HG03159 (cell line): ENCODE measurements at regions not wholly inside any gene's neighbourhood (a gene's known extent, or its start where the extent isn't known, plus 50 kb on each side); places are given as distances from the start of the nearest gene placed in this dataset.
"Not testable (repeated sequence)": the region's sequence is repeated elsewhere in the genome, so short reads cannot be mapped to it uniquely, and the experiment has no call there.

Source experiments
- ATAC-seq: cut with Tn5 transposase; IDR thresholded peaks from one replicate; pipeline ENCODE4 v1.9.1; 2021; ENCODE audit warnings: mild to moderate bottlenecking, moderate library complexity; ENCODE audit not compliant: unreplicated experiment

DNA sequence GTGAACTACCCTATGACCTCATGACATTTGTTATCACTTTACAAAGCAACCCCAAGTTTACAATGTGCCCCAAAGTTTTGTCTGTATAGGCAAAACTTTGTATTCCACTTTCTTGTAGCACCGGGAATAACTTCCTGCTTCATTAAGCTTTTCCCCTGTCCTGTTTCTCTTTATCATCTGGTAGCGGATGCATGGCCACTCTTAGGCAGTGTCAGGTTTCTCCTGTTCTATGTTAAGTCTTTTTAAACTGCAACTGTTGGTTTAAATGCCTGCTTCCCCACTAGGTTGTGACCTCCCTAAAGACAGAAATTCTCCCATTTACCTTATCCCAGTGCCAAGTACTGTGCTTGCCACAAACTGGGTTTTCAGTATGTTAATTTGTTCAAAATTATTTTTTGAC lies 433.6 kb upstream of the DPH6 start:
- ATAC-seq, result no peak

DNA sequence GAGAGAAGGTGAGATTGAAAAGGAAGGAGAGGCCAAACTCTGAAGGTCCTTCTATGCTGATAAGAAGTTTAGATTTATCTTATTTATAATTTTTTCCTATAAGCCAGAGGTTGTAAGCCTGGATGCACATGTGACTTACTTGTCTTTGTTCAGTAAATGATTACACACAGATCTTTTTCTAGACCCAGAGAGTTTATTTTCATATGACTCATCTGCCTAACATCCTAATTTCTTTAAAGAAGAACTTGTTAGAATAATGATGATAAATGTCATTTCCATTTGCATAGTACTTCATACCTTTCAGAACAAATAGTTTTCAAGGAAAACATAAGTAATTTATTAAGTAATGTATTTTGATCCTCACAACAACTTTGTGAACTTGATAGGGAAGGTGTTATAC lies 434.8 kb upstream of the DPH6 start:
- ATAC-seq, result no peak

DNA sequence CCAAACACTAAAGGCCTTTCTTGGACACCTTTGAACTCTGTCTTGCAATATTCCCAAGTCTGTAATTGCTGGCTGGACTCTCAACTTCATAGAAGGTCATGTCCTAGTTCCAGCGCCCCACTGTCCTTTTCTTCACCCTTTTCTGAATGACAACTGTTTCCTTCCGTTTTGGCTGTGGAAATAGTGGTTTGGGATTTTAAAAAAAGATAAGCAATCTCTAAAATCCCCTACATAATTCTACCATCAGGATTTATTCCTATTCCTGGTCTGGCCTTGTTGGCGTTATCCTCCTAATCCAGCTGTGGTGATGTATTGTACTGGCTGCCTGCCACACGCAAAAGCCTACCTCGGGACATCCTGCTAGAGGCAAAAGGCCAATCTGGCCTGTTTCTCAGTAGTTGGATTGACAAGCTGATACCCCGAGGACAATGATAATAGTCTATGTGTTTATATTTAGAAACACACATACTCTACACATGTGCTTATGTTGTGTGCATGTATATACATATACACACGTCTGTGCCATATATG lies 440.3 kb upstream of the DPH6 start:
- no peak for ATAC-seq

DNA sequence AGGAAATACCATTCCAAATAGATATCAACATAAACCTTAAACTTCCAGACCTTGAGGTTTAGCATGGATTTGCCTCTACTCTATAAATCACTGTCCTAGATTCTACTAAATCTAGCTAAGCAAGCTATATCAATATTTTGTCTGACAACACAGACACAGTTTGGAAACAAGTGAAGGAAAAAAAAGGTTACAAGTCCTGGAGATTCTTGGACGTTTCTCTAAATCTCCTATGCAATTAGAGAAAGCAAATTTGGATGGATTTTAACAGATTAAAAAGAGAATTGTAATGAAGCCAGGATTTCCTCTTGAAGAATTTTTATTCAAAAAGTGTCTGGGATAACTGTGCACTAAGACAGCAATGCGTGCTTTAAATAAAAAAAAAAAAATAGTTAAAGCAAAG lies 441.1 kb upstream of the DPH6 start:
- no peak for ATAC-seq

DNA sequence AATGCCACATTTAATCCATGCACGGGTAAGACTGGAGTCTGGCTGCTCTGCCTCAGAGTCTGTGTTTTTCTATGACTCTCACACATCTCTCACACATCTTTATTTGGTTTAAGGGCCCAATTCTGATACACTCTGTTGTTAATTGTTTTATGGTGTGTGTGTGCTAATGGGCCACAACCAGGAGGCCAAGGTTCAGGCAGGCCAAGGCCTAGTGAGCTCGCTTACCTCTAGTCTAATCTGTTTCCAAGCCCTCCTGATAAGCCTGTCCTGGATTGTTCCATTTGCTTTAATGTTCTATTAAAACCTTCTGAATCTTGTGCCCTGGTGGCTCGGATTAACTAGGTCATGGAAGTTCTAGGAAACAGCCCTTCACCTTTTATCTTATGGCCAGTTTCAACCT lies 445.4 kb upstream of the DPH6 start:
- ATAC-seq, result no peak

DNA sequence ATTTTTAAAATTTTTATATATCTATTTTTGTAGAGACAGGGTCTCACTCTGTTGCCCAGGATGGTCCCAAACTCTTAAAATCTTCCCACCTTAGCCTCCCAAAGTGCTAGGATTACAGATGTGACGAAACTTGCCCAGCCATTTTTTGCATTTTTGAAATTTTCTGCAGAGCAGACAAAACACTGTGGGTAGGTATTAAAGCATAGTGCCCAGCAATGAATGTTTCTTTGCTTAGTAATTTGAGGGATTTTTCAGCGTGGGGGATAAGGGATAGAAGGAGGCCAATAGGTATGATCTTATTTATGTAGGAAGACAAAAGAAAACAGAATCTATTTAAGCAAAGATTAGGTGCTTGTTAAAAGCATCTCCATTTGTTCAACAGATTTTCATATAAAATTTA lies 446.8 kb upstream of the DPH6 start:
- no peak for ATAC-seq

DNA sequence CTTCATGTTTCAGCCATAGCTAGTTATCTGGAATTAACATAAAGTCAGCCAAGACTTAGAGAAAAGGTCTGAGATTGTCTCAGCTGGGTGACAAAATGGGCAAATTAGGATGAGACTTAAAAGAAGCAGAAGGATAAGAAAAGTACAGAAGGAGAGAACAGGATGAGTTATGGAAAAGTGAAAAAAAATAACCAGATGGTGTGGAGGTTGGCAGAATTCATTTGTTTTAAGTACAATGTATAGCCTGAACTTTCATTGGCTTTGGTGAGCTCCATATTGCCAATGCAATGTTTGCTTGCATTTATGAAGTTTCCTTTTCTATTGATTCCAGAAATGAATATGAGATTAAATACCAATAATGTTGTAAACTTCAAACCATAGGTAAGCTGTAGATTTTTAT lies 447.2 kb upstream of the DPH6 start:
- no peak for ATAC-seq

DNA sequence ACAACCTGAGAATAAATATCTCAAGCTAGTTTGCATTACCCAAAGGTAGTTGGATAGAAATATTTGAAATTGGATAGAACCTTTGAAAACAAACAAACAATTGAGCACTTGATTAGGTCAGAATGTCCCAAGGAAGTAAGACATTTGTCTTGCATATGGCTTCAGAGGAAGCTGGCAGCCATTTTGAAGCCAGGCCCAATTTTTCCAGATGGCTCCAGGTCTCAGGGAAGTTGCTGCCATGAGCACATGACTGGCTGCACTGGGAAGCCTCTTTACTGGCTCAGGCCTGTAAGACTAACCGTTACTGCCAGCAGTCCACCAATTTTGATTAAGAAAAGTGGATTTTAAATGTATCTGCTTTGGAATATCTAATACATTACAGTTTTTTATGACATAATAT lies 448.9 kb upstream of the DPH6 start:
- ATAC-seq, result no peak

DNA sequence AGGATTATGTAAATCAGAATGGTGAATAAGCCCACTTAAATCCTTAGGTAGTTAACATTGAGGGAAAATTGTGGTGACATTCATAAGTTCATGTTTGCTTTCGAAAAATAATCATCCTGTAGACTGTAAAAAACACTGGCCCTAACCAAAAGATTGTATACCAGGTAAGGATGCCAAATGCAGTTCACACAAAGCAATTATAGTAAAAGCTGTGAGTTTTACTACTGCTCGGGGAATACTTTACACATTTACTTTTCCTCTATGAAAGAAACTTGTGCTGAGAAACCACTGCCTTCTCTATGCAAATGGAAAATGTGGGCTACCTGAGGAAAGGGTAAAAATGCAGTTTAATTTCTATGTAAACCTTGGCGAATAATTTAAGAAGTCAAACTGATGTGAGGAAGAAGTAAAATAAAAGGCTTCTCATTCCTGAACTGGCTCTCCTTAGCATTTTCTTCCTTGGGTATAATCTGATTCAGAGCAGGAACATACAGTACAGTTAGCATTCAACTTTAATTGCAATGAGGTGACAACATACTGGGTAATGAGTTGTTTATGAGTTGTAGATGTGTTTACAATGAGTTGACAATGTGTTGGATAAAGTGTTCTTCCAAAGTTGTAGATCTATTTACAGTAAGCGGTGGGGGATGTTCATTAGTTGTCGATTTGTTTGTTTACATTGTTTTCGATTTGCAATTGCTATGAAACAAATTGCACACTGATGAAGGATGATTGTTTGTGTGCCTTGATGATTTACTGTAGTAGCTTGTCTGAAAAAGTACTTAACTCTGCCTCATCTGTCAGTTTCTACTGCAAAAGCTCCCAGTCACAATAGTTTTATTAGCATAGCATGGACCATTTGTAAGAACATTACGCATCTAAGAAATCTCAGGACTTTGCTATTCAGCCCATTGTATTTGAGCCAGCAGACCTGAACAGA lies 453.0 kb upstream of the DPH6 start:
- ATAC-seq, result no peak

DNA sequence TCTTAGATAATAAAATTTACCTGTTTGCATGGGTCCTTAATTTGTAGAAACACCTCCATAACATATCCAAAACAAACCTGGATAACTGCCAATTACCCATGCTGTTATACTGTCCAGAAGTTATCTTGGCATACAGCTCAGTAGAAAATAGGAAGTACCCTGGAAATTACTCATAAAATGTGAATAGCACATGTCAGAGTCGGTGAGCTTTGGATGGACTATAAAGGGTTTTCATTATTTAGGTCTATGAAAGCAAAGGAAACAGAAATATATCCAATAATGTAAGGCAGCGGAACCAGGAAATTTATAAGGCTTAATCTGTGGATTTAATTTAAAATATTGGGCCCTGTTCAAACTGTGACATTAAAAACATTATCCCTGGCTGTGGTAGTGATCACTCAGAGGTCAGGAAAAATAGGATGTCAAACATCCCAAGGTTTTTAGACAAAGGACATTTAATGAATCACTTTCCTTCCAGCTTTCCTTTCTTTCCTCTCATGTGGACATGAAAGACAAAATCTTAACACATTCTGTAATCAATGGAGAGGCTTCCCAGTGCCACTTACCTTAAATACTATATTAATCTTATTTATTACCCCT lies 459.0 kb upstream of the DPH6 start:
- no peak for ATAC-seq

DNA sequence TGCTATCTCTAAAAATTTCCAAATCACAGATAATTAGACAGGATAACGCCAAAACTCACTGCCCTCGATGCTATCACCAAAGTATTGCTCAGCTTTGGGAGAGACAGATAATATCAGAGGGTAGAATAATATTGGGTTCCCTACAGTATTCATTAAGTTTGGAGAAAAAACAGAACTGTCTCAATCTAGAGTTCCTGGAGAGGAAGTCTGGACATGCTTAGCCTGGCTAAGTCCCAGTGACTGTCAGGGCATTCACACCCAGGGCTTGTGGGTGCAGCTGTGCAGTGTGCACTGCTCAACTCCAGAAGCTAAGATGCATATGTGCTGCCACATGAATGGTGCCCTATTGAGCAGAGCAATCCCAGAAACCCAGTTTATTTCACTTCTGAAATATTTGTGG lies 459.6 kb upstream of the DPH6 start:
- ATAC-seq, result no peak

DNA sequence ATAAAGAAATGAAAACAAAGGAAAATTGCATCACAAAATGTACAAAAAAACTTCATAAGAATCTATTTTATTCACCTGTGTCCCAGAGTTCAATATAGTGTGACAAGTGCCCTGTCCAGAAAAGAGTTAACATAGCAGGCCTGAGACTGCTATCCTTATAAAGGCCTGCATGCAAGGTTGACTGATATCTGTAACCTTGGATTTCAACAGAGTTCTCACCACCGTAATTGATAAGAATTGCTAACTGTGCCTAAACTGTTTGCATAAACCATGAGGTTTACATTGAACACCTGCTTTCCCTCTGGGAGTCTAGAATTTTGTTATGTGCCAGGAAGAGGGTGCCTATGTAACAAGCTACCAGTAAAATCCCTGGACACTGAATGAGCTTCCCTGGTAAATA lies 461.7 kb upstream of the DPH6 start:
- ATAC-seq, result no peak

DNA sequence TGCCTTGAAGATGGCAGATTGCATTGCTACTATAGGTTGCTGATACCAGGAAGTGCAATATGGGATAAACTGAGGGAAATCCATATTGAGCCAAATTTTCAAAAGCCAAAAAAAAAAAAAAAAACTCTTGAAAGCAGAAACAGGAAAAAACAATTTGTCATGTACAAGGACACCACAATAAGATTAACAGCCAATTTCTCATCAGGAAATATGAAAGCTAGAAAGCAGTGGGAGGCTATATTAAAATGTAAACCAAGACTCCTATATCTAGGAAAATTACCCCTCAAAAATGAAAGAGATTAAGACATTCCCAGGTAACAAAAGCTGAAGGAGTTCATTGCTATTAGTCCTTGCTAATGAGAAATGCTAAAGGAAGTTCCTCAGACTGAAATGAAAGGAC lies 462.8 kb upstream of the DPH6 start:
- ATAC-seq, result no peak

DNA sequence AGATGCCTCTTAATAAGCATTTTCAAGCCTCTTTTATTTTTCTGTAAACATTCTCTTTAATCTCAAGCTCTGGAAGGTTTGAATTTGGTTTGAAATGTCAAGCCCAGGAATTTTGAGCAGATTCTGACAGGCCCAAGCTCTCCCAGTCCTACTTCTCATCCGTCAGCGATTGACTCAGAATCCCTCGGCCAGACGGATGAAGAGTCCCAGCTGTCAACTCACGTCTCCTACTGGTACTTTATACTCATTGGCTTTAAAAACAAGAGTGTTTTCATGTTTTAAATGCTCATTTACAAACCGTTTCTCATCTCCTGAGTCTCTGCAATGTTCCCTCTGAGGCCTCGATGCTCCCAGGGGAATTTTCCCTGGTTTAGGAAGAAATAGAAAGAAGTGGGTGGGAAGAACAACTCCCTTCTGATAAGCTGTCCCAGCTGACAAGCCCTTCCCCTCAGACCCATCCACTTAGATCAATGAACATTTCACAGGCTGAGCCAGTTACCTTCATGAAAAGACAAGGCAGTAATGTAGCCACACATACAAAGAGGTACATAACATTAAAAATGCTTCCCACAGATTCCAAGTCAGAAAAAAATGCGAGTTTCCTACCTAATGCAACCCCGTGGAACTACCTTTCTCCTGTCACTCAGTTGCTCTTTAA lies 478.2 kb upstream of the DPH6 start:
- ATAC-seq, result no peak

DNA sequence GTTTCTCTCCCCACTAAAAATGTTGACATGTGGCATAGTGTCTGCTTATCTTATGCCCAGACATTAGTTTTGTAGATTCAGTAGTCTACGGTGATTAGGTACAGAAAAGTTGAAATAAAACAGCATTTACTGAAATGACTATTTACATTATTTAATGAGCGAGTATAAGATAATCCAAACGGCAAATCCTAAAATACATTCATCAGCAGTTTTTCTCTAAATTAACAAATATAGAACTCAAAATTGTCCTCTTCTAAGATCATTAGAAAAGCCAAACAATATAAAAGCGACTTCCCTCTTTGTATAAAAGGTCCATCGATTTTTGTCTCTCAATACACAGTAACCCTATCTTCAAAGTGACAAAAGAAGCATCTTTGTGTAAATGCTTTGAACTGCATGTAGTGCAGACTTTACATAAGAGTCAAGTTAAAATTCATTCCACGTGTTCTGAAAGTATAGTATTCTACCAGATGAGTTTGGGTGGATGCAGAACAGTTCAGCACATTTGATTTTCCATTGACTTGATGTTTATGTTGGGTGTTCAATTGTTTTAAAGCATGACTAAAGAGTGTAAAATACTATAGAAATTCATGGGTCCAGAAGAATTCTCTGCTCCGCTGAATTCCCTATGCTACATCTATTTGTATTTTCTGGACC lies 480.8 kb upstream of the DPH6 start:
- ATAC-seq, result no peak

DNA sequence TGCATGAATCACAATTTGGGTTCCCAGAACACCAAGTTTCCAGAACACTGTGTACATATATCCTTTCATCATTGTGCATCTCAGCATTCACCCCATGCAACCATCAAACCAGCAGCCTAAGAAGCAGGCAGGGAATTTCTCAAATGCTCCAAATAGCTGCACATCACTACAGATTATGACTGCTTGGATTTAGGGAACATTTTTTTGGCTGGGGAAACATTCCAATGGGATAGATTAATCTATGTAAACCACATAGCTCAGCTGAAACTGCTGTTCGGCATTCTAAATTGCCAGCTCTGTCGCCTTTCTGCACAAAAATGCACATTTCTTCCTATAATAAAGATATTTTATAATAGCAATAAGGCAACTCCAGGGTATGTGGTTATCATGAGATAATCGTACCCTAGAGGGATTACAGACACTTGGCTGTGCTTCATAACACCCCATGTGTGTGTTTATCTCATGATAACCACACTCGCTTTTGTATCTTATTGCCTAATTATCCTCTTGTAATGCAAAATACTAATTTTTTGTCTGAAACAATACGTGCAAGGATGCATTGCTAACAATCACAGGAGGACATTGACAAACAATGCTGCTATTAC lies 483.7 kb upstream of the DPH6 start:
- ATAC-seq, result no peak

DNA sequence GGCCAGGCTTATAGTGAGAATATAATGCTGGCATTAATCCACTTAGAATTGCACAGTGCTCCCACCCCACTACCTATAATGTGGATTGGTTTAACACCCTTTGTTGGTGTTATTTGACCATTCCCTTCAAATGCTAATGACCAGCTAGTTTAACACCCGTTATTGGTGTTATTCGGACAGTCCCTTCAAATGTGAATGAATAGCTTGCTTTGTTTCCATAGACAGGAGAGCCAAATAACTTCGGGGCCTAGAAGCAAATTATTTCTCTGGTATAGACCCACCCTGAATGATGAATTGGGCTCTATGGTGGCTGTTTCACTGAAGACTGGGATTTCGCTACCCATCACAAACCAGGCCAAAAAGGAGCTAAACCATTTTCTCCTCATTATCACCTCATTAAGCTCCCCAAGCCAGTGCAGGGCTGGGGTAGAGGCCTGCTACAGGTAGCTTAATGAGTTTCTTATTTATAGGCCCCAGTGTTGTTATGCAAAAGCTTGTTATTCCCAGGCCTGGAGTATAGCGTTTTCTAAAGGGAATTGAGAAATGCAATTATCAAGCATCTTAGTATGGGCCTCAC lies 494.1 kb upstream of the DPH6 start:
- ATAC-seq, result no peak

DNA sequence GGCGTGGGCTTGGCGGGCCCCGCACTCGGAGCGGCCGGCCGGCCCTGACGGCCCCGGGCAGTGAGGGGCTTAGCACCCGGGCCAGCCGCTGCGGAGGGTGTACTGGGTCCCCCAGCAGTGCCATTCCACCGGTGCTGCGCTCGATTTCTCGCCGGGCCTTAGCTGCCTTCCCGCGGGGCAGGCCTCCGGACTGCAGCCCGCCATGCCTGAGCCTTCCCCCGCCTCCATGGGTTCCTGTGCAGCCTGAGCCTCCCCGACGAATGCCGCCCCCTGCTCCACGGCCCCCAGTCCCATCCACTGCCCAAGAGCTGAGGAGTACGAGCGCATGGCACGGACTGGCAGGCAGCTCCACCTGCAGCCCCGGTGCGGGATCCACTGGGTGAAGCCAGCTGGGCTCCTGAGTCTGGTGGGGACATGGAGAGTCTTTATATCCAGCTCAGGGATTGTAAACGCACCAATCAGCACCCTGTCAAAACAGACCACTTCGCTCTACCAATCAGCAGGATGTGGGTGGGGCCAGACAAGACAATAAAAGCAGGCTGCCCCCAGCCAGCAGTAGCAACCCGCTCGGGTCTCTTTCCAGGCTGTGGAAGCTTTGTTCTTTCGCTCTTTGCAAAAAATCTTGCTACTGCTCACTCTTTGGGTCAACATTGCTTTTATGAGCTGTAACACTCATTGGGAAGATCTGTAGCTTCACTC lies 501.2 kb upstream of the DPH6 start:
- not testable (repeated sequence) for ATAC-seq

DNA sequence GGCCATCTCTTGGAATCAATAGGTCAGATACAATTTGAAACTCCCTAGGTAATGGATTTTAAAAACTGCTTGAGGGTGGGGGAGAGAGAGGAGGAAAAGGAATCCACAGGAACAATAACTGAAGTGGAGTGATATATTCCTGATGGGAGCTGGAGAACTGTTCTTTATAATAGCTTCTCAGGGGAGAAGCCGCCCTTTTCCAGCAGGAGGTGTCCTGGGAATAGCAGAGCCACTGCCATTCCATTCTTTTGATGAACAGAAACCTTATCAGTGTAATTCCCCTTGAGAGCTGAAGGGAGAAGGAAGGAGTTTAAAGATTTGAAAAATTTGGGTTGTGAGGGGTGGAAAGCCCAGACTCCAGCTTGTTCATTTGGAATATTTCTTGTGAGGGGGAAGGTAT lies 504.9 kb upstream of the DPH6 start:
- no peak for ATAC-seq

DNA sequence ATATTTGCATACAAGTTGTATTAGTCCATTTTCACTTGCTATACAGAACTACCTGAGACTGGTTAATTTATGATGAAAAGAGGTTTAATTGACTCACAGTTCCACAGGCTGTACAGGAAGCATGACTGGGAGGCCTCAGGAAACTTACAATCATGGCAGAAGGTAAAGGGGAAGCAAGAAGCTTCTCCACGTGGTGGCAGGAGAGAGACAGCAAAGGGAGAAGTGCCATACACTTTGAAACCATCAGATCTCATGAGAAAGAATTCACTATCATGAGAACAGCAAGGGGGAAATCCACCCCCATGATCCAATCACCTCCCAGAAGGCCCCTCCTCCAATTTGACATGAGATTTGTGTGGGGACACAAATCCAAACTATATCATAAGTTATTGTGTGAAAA lies 506.7 kb upstream of the DPH6 start:
- not testable (repeated sequence) for ATAC-seq
